GM19351 (cell line): ENCODE measurements at regions not wholly inside any gene's neighbourhood (a gene's known extent, or its start where the extent isn't known, plus 50 kb on each side); places are given as distances from the start of the nearest gene placed in this dataset.

Experiments used
- ATAC-seq: cut with Tn5 transposase; IDR thresholded peaks from one replicate; pipeline ENCODE4 v1.9.1; 2021; ENCODE audit warnings: mild to moderate bottlenecking, moderate library complexity; ENCODE audit not compliant: unreplicated experiment

DNA sequence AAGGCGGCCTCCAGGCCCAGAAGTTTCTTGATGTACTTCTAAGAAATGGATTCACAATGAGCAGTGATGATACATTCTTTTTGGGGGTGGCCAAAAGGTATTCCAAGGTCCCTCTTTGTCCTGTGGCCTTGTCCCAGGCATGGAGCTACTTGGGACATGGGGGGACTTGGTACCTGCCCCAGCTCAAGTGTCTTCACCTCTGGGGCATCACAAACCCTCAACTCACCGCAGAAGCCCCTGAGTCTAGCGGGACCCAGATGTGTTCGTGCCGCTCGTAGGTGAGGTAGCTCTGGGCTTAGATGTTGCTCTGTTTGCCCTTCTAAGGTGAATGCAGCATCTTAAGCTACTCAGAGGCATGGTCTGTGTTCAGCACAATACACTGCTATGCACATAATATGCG lies 338.0 kb upstream of the IRX4 start:
- ATAC-seq, result no peak

DNA sequence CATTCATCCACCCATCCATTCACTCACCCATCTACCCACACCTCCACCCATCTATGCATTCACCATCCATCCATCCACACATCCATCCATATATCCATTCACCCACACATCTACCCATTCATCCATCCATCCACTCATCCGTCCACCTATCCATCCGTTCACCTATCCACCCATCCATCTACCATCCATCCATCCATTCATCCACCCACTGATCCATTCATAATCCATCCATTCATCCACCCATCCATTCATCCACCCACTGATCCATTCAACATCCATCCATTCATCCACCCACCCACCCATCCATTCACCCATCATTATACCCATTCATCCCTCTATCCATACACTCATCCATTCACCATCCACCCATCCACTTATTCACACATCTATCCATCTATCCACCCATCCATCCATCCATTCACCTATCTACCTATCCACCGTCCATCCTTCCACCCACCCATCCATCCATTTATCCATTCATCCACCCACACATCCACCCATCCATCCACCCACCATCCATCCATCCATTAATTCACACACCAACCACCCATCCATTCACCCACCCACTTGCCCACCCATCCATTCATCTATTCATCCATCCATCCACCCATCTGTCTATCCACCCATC lies 336.5 kb upstream of the IRX4 start:
- ATAC-seq, result no peak

DNA sequence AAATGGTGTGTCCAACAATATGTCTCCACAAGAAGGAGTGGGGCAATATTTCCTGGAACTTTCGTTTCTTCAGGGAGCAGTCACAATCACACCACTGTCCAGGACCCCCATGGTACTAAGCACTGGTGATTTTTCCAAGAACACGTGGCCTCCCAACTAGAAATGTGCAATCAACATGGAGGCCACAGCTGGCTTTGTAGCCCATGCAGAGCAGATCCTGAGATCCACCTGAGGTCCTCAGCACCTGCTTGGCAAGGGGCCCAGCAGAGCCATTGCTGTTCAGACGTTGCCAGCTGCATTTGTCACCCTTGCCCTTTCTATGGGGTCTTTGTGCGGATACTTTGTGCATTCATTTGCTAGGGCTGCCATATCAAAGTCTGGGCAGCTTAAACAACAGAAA lies 334.5 kb upstream of the IRX4 start:
- no peak for ATAC-seq

DNA sequence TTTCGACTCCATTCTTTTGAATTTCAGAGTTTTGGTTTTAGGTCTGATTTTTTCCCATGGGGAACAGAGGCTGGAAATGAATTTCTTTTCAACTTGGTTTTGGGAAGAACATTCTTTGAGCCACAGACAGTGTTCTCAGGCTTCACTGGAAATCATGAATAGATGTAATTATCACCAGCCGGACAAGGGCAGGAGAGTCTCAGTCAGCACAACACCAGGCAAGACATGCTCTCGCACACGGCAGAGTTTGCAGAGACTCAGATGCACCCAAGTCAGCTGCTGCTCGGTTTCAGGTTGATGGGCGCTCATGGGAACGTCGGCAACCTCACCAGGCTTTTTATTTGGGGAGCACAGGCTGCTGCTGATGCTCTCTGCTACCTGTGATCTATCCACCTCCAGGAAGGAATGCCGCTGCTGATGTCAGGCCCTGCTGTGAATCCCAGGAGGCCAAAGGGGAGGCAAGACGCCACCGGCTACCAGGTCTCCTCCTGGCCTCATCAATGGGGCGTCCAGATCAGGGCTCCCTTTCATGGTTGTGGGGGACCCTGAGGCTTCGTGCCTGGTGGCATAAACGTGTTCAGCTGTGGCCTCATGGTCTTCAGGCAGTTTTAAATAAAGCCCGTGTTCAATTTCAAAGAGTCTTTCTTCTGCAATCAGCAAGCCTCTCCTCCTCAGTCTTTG lies 332.3 kb upstream of the IRX4 start:
- no peak for ATAC-seq

DNA sequence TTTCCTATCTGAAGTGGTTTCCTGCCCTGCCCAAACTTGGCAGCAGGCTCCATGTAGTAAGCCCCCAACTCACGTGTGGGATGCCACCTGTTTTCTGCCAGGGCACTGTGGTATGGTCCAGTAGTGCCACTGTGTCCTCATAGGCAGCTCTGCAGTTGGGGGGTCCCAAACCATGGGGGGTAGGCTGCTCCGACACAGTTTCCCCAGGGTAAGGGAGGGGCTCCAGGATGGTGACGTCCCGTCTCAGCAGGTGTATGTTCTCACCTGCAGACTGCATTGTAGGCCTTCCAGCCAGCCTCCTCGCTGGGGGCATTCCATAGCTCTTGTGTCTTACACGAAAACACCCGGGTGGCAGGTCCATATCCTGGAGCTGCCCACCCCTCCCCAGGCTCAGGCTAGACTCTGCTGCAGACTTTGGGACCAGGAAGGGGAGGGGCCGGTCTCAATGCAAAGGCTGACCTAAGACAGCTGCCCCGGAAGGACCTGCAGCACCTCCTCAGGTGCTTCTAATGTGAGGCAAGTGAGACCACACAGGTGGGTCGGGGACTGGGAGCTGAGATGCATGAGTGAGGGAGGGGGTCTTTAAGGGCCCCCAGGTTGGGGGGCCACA lies 330.5 kb upstream of the IRX4 start:
- ATAC-seq, result no peak

DNA sequence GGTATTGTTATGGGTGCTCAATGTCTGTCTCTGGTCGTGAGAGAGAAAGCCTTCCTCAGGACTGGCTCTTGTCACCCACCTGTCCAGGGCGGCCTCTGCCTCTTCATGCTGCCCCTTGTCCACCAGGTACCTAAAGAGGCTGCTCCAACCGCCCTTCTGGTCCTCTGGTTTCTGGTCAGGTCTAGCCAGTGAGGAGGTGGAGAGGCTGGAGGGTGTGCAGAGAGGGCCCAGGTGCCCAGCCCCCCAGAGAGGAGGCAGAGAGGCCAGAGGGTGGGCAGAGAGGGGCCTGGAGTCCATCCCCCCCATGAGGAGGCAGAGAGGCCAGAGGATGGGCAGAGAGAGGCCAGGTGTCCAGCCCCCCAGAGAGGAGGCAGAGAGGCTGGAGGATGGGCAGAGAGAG lies 329.8 kb upstream of the IRX4 start:
- no peak for ATAC-seq

DNA sequence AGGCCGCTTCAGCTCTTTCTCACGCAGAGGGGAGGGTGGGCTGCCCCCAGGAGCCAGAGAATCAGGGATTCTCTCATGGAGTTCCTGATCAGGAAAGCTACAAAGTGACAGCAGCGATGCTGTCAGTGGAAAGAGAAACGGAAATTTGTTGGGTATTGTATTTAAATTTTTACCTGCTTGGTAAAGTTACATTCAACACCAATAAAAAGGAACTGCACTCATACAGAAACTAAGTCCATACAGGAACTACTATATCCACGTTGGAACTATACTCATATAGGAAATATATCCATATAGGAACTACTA lies 325.5 kb upstream of the IRX4 start:
- no peak for ATAC-seq

DNA sequence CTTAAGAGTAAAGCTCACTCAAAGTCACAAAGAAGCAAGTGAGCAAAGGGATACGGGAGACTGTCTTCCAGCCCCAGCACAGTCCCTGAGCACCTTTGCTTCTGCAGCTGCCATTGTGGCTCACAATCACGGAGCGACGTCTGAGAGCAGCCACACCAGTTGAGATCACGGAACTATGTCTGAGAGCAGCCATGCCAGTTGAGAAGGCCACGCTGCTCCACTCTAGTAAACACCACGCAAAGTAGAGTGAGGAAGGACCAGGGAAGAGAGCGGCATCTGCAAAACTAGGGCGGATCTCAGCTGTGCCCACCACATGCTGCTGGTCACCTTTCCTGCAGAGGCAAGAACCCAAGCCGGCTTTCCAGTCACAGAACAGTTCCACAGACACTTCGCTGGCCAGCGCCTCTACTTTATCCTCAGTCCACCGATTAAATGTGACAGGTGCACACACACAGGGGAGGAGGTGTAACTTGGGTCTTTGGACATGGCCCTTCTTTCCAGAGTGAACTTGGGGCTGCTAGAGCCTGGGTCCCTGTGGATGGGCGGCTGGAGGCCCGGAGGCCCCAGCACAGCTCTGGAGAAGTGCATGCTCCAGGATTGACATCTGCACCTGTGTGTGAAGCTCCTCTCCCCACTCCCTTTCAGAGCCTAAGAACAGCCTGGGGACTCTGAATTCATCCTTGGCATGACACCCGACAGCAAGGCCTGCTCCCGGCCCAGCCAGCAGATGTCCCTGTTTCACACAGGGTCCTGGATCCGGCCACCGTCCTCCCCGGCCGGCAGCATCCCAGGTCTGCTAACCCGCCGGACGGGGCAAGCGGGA lies 324.9 kb upstream of the IRX4 start:
- ATAC-seq, result no peak

DNA sequence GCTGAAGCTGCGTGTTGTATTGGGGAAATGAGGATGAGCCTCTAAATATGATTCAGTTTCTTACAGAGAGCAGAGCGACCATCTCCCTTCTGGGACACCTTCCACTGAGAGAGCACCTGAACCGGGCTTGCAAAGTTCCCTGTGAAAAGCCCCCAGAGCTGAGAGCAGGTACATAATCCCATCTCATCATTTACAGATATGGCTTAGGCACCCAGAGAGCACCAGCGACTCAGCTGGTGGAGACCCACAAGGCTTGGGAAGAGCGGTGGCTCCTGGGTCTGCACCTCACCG lies 324.3 kb upstream of the IRX4 start:
- ATAC-seq, result no peak

DNA sequence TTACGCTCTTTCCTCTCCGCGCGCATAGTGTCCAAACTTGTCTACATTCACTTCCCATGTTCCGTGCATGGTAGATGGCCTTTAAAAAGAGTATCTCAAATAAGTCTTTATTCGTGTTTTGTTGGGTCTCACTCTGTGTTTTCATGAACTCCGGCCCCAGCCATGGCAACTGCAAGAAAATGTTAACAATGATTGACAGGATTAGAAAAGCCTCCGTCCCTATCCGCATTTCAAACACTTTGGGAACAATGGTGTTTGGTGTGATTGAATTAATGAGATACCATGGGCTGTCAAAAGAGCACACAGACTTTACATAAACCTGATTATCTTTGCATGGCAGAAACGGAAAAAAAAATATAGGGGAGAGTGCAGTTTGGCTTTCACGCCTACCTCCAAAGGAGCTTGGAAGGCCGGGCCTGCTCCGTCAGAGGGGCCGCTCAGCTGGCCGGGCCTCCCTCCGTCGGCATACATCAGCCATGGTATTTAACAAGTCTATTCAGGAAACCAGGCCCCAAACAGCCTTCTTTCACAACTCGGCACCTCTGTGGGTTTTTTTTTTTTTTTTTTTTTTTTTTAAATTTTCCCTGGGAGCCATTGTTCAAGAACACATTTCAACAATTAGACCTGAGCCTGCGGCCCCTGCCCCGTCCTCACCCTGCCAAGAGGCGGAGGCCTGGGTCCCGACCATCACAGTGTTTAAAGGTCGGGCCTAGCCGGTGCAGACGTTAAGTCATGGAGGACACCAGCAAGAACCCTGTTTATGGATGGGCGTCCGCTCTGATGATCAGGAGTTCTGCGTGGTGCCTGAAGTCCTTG lies 323.8 kb upstream of the IRX4 start:
- no peak for ATAC-seq

DNA sequence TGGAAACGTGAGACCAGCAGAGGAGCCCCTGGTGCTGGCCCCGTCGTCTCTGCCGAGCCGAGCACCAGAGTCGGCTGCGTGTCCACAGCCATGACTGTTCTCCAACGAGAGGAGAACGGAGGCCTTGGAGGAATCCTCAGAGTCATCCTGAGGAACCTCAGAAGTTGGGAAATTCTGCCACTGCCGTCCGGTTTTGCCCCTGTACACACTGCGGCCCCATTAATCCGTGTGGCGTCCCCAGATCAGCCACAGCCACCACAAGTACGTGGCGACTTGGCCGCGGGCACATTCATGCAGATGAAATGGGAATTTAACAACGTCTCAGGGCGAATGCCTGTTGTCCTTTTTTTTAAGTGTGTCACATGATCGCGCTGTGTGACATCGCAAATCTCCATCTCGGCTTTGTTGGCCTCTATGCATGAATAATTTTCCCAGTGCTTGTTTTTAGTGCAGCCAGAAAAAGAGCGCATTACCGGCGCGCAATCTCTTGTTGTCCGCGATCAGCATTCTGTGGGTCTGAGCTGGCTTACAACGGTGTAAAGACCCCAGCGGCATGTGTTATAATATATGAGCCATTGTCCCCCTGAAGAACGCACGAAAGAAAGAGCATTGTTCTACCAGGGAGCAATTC lies 323.0 kb upstream of the IRX4 start:
- no peak for ATAC-seq

DNA sequence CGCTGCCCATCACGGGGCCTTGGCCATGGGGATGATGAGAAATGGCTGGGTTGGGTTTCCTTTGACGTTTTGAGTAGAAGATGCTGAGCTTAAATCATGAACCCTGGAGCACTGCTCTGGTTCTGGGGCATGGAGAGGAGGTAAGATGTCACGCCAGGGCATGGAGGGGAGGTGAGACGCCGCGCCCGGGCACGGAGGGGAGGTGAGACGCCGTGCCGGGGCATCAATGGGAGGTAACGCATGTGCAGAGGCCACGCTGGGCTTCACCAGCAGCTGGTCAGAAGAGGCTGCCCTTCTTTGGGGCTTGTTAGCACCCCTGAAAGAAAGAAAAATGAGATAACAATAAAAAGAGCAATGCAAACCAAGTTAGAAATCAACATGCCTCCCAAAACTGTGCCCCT lies 322.5 kb upstream of the IRX4 start:
- no peak for ATAC-seq

DNA sequence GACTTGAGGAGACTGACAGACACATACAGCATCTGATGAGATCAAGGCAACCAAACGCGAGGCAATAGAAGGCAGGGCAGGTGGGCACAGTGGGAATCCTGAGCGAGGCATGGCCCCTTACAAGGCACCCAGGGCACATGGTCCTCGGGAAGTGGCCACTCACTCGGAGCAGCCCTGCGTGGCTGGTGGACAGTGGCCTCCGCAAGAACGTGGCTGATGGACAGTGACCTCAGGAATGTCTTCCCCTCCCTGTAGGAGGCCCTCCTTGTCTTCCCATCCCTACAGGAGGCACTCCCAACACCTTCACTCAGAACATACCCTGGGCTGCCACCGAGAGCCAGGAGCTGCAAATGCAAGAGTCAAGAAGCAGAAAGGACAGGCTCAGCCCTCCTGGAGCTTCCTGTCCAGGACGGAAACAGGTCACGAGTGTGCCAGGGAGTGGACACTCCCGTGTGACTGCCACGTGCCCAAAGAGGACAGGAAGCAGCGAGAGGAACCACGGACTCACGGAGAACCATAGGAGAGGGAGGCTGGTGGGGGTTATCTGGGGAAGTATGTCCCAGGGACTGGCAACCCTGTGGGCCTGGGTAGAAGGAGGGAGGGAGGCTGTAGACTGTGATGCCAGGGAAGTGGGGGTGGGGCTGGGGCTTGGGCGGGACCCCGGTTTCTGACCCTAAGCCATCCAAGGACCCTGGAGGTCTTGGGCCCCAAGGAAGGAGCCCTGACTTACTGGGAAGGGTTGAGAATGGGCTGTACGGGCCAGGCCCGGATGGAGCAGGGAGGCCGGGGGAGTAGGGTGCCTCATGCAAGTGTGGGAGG lies 321.9 kb upstream of the IRX4 start:
- ATAC-seq, result no peak

DNA sequence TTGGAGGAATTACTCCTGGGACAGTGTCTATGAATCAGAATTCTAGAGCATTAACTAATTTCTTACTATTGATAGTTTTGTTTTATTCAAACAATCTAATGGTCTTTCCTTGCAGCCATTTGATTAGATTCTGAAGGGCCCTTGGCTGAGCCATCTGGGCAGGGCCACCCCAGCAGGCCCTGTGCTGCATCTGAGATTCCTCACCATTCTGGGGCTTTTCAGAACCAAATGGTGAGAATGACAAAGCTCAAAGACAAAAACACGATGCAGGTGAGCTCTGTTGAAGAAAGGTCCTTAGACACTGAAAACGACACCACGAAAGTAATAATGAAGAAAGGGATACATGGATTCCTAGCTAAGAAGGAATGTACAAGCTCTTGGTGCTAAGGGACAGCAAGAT lies 321.0 kb upstream of the IRX4 start:
- no peak for ATAC-seq

DNA sequence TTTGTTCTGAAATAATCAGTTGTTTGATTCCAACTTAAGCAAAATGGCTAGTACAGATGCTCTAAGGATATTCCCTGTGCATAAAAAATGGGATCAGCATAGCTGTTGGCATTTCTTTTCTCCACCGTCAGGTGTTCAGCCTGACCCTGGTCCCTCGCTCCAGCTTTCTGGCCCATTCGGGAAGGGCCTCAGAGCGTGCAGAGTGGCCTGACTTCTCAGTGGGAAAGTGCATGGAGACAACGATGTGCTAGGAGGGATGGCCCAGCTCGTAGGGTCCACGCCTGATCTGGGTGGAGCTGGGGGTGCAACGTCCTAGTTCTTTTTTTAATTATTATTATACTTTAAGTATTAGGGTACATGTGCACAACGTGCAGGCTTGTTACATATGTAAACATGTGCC lies 319.1 kb upstream of the IRX4 start:
- ATAC-seq, result no peak

DNA sequence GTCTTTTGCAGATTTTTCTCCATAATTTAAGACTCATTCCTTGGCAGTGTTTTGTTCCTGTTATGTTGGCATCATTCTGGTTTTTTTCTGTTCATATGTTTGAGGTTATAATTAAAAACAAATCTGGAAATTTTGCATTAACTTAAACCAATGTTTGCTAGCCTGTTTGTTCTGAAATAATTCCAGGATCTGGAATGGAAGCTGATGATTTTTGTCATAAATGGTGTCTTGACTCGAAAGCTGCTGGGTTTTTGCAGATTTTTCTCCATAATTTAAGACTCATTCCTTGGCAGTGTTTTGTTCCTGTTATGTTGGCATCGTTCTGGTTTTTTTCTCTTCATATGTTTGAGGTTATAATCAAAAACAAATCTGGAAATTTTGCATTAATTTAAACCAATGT lies 318.7 kb upstream of the IRX4 start:
- ATAC-seq, result no peak

DNA sequence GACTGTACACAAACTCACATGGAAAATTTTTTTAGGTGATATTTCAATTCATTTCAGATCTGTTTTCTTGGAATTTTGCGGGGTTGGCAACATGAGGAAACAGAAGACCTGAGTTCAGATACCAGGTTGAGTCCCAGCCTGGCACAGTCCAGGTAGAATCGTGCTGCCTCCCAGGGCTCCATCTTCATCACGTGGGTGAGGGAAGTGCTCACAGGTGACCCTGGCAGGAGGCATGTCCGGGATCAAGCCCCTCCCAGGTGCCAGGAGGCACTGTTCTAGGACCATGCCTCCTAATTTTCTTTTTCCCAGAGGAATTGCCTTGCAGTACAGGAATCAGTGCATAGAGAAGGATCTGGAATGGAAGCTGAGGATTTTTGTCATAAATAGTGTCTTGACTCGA lies 318.3 kb upstream of the IRX4 start:
- no peak for ATAC-seq

DNA sequence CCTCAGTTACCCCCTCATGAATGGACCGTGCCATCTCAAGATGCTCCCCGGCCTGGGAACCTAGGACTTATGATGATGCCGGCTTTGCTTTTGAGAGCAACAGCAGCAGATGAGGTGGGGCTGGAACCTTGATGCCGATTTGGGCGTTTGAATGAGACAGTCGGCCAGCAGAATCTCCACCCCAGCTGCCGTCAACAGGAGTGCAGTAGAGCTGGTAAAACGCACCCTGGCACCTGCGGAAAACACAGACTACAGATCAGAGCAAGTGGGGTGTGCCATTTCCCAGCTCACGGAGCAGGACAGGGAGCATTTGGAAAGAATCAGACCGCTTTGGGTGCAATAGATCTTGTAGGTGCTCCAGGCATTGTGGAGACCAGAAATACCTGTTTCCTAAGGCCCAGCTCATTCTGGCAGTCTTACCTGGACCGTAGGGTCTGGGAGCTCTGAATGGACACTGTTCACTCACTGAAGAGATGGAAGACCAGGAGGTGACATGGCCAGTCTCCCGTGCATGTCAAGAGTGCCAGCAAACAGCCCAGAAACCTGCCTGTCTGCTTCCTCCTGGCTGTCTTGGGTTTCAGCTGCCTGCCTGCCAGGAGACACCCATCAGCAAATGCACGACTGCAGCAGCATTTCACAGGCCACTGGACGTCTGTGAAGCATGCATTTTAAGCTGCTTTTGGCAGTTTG lies 317.7 kb upstream of the IRX4 start:
- ATAC-seq, result no peak

DNA sequence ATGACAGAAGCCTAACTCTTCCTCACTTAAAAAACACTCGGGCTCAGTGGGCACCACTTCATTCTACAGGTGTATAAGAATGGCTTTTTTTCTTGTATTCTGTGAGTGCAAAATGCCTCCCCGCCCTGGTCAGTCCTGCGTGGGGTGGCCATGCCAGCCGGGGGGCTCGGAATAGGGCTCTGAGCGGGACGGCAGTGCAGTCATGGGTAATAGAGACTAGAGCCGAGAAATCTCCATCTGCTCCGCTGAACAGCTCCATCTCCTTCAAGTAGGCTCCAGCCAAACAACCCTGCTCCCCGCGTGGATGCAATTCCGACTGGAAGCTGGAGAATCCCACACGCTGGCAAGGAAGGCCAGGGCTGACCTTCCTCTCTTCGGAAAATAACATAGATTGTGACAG lies 317.0 kb upstream of the IRX4 start:
- ATAC-seq, result no peak
